ENCODE measurements at regions not wholly inside any gene's neighbourhood (a gene's known extent, or its start where the extent isn't known, plus 50 kb on each side); places are given as distances from the start of the nearest gene placed in this dataset.
"Not testable (repeated sequence)": the region's sequence is repeated elsewhere in the genome, so short reads cannot be mapped to it uniquely, and the experiment has no call there.

DNA sequence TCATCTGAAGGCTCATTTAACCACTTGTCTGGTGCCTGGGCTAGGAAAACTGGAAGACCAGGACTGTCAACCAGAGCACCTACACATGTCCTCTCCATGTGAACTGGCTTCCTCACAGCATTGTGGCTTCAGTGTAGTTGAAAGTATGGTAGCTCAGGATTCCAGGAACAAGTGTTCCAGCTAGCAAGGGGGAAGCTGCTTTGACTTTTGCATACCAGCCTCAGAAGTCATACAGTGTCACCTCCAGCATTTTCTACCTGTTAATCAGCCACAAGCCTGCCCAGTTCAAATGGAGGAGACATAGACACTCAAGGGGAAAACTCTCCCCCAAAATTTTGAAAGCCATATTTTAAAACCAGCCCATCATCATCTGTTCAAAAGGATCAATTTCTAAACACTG lies 212.8 kb upstream of the CAND1 start:
- no peaks in the 10 kb centered on the region for H3K36me3 ChIP-seq
- H3K27me3 ChIP-seq = no peaks in the 10 kb centered on the region
- TF ChIP-seq Cebpa-rat (IDR thresholded peaks at IDR 0.05) = no peak
- H3K4me3 ChIP-seq = no peak overlapping the region
- H3K9ac ChIP-seq = no peak overlapping the region
- H4K20me1 ChIP-seq = peaks cover 59% of the 10 kb centered on the region
- H3K9me3 ChIP-seq = no peaks in the 10 kb centered on the region
- H3K4me1 ChIP-seq = no peaks in the 10 kb centered on the region
- H3K4me2 ChIP-seq = no peak overlapping the region
- no peak overlapping the region for H3K27ac ChIP-seq

- no peaks in the 10 kb centered on the region for H3K36me3 ChIP-seq
- H3K4me2 ChIP-seq = no peak overlapping the region
- no peaks in the 10 kb centered on the region for H3K9me3 ChIP-seq
- TF ChIP-seq Cebpa-rat (IDR thresholded peaks at IDR 0.05) = no peak
- H3K4me3 ChIP-seq = no peak overlapping the region
- peaks cover 61% of the 10 kb centered on the region for H4K20me1 ChIP-seq
- no peaks in the 10 kb centered on the region for H3K4me1 ChIP-seq
- no peaks in the 10 kb centered on the region for H3K27me3 ChIP-seq
- H3K27ac ChIP-seq = no peak overlapping the region
- H3K9ac ChIP-seq = no peak overlapping the region
Observed at GRCh38 chr12:67057072-67057471, 212.1 kb upstream of the CAND1 start.

DNA sequence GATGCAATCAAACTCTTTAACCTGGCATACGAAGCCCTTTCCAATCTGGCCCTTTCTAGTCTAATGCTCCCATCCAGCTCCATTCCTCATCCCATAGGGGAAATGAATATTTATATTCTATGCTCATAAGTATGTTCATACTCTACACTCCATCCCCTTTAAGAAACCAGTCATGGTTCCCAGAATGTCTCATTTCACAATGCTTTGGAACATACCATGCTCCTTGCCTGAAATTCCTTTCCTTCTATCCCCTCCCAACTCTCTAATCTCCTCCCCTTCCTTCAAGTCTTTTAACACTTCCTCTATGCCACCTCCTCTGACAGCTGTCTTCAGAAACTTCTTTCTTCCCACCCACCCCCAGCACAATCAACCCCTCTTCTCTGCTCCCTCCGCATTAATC lies 207.0 kb upstream of the CAND1 start:
- Histone ChIP-seq H3K36me3 (no peaks in the 10 kb centered on the region), H3K9ac (no peak overlapping the region), H3K9me3 (no peaks in the 10 kb centered on the region), H4K20me1 (peaks cover 50% of the 10 kb centered on the region), H3K4me3 (no peak overlapping the region), H3K27ac (no peak overlapping the region), H3K4me1 (peaks cover 3% of the 10 kb centered on the region), H3K4me2 (no peak overlapping the region), H3K27me3 (no peaks in the 10 kb centered on the region)
- no peak for TF ChIP-seq Cebpa-rat (IDR thresholded peaks at IDR 0.05)

- peak overlapping the region; percentile 92 for H3K4me3 ChIP-seq
- no peaks in the 10 kb centered on the region for H3K27me3 ChIP-seq
- H3K27ac ChIP-seq = no peak overlapping the region
- H3K4me2 ChIP-seq = peak overlapping the region; percentile 88
- no peaks in the 10 kb centered on the region for H3K9me3 ChIP-seq
- peaks cover 22% of the 10 kb centered on the region for H3K4me1 ChIP-seq
- peaks cover 26% of the 10 kb centered on the region for H4K20me1 ChIP-seq
- H3K9ac ChIP-seq = peak overlapping the region; percentile 87
- H3K36me3 ChIP-seq = no peaks in the 10 kb centered on the region
- no peak for TF ChIP-seq Cebpa-rat (IDR thresholded peaks at IDR 0.05)
Observed at GRCh38 chr12:67067453-67068203, 201.5 kb upstream of the CAND1 start.

- Histone ChIP-seq H3K9ac (peak overlapping the region; percentile 87), H3K4me2 (peak overlapping the region; percentile 88), H3K4me3 (peak overlapping the region; percentile 92), H3K9me3 (no peaks in the 10 kb centered on the region), H3K4me1 (peaks cover 22% of the 10 kb centered on the region), H4K20me1 (peaks cover 26% of the 10 kb centered on the region), H3K27me3 (no peaks in the 10 kb centered on the region), H3K27ac (peak overlapping the region; percentile 43; the same call in 1 of the 2 replicates), H3K36me3 (no peaks in the 10 kb centered on the region)
- TF ChIP-seq Cebpa-rat (IDR thresholded peaks at IDR 0.05) = no peak
Observed at GRCh38 chr12:67068204-67068731, 200.9 kb upstream of the CAND1 start.

DNA sequence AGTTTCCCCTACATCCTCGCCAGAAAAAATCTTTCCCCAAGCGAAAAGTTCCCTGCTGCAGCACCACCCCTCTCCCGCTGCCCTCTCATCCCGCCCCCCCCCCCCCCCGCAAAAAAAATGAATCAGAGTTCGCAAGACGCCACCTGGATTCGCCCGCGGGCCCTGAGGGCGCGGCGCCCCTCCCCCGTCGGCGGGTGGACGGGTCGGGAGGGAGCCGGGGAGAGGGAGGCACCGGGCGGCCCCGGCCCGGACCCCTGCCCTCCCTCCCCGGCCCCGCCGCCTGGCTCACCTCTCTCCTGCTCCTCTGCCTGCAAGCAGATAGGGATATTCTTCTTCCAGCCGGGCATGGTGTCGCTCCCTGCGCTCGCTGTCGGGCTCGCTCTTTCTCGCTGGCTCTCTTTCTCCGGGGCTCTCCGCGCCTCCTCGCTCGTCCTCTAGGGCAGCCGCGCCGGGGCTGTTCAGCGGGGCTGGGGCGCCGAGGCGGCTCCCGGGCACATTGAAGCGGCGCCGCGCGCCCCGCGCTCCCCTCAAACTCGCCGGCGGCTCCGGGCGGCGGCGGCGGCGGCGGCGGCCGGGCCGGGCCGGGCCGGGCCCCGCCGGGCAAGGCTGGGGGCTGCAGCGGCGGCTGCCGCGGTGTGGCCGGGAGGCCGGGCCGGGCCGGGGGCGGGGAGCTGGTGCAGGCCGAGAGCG lies 200.3 kb upstream of the CAND1 start:
- TF ChIP-seq Cebpa-rat (IDR thresholded peaks at IDR 0.05) = no peak
- Histone ChIP-seq H3K9me3 (no peaks in the 10 kb centered on the region), H3K4me3 (peak overlapping the region; percentile 92), H4K20me1 (peaks cover 26% of the 10 kb centered on the region), H3K27ac (peak overlapping the region; percentile 88), H3K27me3 (no peaks in the 10 kb centered on the region), H3K4me2 (peak overlapping the region; percentile 88), H3K9ac (peak overlapping the region; percentile 87), H3K4me1 (peaks cover 22% of the 10 kb centered on the region), H3K36me3 (no peaks in the 10 kb centered on the region)

DNA sequence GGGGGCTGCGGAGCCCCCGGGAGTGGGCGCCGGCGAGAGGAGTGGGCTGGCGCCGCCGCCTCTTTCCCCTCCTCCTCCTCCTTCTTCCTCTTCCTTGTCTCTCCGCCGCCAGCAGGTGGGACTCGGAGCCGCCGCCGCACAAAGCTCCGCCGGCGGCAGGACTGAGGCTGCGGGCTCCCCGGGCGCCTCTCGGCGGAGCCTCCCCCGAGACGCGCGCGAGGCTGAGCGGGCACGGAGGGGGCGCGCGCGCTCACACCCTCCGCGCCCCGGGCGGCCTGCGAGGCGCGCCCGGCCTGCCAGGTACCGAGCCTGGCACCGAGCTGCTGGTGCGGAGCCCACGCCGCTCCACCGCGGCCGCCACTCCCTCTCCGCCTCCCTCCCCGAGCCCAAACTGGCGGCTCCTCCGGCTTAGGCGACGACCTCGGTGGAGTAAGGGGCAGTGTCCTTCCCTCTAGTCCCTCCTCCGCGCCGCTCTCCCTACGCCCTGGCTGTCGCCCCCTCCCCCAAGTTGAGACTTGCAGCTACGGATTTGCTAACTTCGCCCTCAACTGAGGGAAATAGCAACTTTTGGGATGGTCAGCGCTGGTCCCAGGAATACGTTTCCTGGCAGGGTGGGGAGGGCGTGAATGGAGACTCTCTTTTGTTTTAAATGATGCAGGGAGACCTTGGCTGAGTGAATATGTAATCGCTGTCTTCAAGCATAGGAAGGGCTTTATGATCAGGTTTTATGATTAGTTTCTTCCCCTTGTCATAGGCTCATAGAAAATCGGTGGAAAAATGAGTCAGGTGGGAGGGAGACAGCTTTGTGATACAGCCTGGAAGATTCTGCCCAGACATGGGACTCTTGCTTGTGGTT lies 199.5 kb upstream of the CAND1 start:
- H4K20me1 ChIP-seq = peaks cover 26% of the 10 kb centered on the region
- no peaks in the 10 kb centered on the region for H3K36me3 ChIP-seq
- H3K4me1 ChIP-seq = peaks cover 22% of the 10 kb centered on the region
- no peaks in the 10 kb centered on the region for H3K27me3 ChIP-seq
- peak overlapping the region; percentile 88 for H3K4me2 ChIP-seq
- peak overlapping the region; percentile 87 for H3K9ac ChIP-seq
- peak overlapping the region; percentile 88 for H3K27ac ChIP-seq
- no peak for TF ChIP-seq Cebpa-rat (IDR thresholded peaks at IDR 0.05)
- peak overlapping the region; percentile 92 for H3K4me3 ChIP-seq
- H3K9me3 ChIP-seq = no peaks in the 10 kb centered on the region

GRCh38 chr12:67070307-67070600 lies 198.9 kb upstream of the CAND1 start:
- no peaks in the 10 kb centered on the region for H3K27me3 ChIP-seq

GRCh38 chr12:67070604-67071003 lies 198.6 kb upstream of the CAND1 start:
- Histone ChIP-seq H3K27ac (no peak overlapping the region), H3K27me3 (no peaks in the 10 kb centered on the region), H3K9me3 (no peaks in the 10 kb centered on the region), H3K9ac (no peak overlapping the region), H3K36me3 (no peaks in the 10 kb centered on the region), H4K20me1 (peaks cover 26% of the 10 kb centered on the region), H3K4me1 (peaks cover 22% of the 10 kb centered on the region), H3K4me2 (peak overlapping the region; percentile 88), H3K4me3 (no peak overlapping the region)
- no peak for TF ChIP-seq Cebpa-rat (IDR thresholded peaks at IDR 0.05)

More at GRCh38 chr12:67070307-67070600, 198.9 kb upstream of the CAND1 start:
- no peak overlapping the region for H3K9ac ChIP-seq
- H3K27ac ChIP-seq = no peak overlapping the region
- no peaks in the 10 kb centered on the region for H3K9me3 ChIP-seq
- peaks cover 22% of the 10 kb centered on the region for H3K4me1 ChIP-seq
- peaks cover 26% of the 10 kb centered on the region for H4K20me1 ChIP-seq
- peak overlapping the region; percentile 88 for H3K4me2 ChIP-seq
- H3K4me3 ChIP-seq = peak overlapping the region; percentile 92
- no peak for TF ChIP-seq Cebpa-rat (IDR thresholded peaks at IDR 0.05)
- H3K36me3 ChIP-seq = no peaks in the 10 kb centered on the region

GRCh38 chr12:67072281-67072680 lies 196.9 kb upstream of the CAND1 start:
- H3K4me3 ChIP-seq, H3K27me3 ChIP-seq, H3K4me2 ChIP-seq, H3K36me3 ChIP-seq, H3K9me3 ChIP-seq, H3K9ac ChIP-seq, H3K27ac ChIP-seq, H4K20me1 ChIP-seq: not testable (repeated sequence)
- peaks cover 18% of the 10 kb centered on the region for H3K4me1 ChIP-seq
